PFSK-1 (cell line): ENCODE measurements at regions not wholly inside any gene's neighbourhood (a gene's known extent, or its start where the extent isn't known, plus 50 kb on each side); places are given as distances from the start of the nearest gene placed in this dataset.

Experiments
- FOXP2 ChIP-seq: optimal IDR thresholded peaks from 2 replicates; pipeline ENCODE3; 2011; ENCODE audit warnings: borderline replicate concordance, control low read depth, inconsistent platforms; ENCODE audit not compliant: insufficient read depth; ENCODE audit errors: extremely low read length, extremely low read depth
- POLR2AphosphoS5 ChIP-seq: IDR thresholded peaks from 2 replicates; pipeline ENCODE4 v1.6.1; 2012; ENCODE audit warnings: low read depth, mild to moderate bottlenecking, control low read depth, low read length, moderate library complexity
- SIN3A ChIP-seq: IDR thresholded peaks from 2 replicates; pipeline ENCODE4 v1.6.1; 2012; ENCODE audit warnings: mild to moderate bottlenecking, low read length, moderate library complexity, borderline replicate concordance; ENCODE audit not compliant: insufficient read depth
- TAF1 ChIP-seq: IDR thresholded peaks from 2 replicates; pipeline ENCODE4 v1.6.1; 2012; ENCODE audit warnings: low read length, control low read depth, borderline replicate concordance; ENCODE audit not compliant: insufficient read depth
- TF ChIP-seq, protein P1 (sequence below), 2 experiments: IDR thresholded peaks; 2 replicates each; pipeline versions ENCODE4 v1.6.1 to v1.8.0; 2011 to 2012; ENCODE audit warnings: low read depth in 2 of 2, low read length in 2 of 2, control low read depth in 1 of 2, inconsistent platforms in 1 of 2, mild to moderate bottlenecking in 1 of 2, moderate library complexity in 1 of 2; ENCODE audit not compliant: insufficient read depth in 1 of 2

DNA sequence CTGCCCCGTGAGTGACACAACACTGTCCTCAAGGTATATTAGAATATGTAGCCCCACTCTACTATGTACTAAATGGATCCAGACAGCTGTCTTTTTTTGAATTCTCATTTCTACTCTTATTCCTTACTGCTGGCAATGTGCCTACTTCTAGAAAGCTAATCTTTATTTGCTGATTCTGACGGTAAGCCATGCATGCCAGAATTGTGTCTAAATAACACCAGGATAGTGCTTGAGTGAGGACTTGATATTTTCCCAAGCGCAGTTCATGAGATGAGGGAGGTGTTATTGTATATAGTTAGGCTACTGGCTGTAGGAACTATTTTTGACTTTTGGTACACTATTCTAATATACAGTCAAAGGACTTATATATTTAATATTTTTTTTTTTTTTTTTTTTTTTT, 316.2 kb upstream of the NAV3 start:
- no peak for TF ChIP-seq FOXP2

DNA sequence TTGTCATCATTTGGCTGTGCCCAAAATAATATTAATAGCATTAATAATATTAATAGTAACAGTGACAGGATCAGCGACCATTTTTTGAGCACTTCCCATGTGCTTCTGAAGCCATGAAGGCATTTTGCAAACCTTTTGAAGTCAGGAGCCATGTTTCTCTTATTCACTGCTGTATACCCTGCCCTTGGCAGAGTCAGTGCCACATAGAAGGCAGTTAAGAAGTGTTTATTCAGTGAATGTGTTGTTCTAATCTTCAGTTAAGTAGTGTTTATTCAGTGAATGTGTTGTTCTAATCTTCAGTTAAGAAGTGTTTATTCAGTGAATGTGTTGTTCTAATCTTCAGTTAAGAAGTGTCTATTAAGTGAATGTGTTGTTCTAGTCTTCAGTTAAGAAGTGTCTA, 319.7 kb upstream of the NAV3 start:
- TF ChIP-seq SIN3A: no peak
- TF ChIP-seq FOXP2: no peak
- TF ChIP-seq, protein P1, sequence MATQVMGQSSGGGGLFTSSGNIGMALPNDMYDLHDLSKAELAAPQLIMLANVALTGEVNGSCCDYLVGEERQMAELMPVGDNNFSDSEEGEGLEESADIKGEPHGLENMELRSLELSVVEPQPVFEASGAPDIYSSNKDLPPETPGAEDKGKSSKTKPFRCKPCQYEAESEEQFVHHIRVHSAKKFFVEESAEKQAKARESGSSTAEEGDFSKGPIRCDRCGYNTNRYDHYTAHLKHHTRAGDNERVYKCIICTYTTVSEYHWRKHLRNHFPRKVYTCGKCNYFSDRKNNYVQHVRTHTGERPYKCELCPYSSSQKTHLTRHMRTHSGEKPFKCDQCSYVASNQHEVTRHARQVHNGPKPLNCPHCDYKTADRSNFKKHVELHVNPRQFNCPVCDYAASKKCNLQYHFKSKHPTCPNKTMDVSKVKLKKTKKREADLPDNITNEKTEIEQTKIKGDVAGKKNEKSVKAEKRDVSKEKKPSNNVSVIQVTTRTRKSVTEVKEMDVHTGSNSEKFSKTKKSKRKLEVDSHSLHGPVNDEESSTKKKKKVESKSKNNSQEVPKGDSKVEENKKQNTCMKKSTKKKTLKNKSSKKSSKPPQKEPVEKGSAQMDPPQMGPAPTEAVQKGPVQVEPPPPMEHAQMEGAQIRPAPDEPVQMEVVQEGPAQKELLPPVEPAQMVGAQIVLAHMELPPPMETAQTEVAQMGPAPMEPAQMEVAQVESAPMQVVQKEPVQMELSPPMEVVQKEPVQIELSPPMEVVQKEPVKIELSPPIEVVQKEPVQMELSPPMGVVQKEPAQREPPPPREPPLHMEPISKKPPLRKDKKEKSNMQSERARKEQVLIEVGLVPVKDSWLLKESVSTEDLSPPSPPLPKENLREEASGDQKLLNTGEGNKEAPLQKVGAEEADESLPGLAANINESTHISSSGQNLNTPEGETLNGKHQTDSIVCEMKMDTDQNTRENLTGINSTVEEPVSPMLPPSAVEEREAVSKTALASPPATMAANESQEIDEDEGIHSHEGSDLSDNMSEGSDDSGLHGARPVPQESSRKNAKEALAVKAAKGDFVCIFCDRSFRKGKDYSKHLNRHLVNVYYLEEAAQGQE (IDR thresholded peaks at IDR 0.05; ENCODE audit: insufficient read depth in 1 of 2, low read depth in 2 of 2, low read length in 2 of 2): no peak
- no peak for TF ChIP-seq TAF1
- TF ChIP-seq POLR2AphosphoS5: no peak

DNA sequence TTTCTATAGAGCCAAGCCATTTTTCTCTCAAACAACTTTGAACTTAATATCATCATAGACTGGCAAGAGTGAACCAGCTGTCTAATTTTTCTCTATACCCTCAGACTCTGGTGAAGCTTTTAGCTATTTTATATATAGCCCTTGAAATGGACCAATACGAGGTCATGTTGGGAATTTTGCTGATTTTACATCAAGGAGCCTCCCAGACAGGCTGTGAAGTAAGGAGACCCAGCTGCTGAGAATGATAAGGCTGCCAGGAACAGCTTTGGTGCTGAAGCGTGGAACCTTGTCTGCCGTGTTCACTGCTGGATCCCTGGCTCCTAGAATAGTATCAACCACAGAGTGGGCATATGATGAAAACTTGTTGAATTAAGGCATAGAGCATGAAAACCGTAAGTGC, 326.2 kb upstream of the NAV3 start:
- TF ChIP-seq POLR2AphosphoS5 (no peak), SIN3A (no peak), TAF1 (no peak), FOXP2 (no peak)
- TF ChIP-seq, protein P1 (IDR thresholded peaks at IDR 0.05; ENCODE audit: insufficient read depth in 1 of 2, low read depth in 2 of 2, low read length in 2 of 2): no peak

DNA sequence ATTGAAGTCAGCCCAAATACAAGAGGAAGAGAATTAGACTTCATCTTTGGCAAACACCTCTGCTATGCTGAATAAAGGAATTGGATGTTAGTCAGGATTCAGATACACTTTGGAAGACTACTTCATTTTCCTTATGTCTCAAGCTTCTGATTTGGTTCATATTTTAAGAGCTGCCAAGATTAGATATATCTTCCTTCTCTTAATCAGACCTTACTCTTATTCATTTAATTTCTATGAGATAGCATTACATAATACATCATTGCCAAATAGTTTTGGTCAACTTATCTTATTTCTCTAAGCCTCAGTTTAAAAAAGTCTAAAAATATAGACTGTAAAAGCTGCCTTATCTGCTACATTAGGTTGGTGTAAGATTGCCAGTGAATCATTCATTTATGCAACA, 330.6 kb upstream of the NAV3 start:
- TF ChIP-seq TAF1: no peak
- no peak for TF ChIP-seq POLR2AphosphoS5

DNA sequence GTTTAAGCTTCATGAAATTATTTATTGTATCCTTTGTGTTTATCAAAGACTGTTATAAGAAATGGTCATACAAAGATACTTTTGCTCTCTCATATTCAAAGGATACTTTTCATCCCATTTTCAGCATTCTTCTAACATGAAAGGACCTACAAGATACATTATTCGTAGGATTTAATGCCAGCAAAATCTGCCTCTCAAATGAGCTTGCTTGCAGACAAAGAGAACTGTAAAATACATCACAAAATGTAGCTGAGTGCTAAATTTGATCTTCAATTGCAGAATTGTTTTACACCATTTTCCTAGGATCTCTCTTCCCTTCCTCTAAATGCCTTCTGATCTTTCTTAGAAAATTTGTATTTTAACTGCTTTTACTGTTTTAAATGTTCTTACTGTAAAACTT, 333.0 kb upstream of the NAV3 start:
- TF ChIP-seq, protein P1 (IDR thresholded peaks at IDR 0.05; ENCODE audit: insufficient read depth in 1 of 2, low read depth in 2 of 2, low read length in 2 of 2): no peak
- TF ChIP-seq TAF1 (no peak), SIN3A (no peak), POLR2AphosphoS5 (no peak), FOXP2 (no peak)

DNA sequence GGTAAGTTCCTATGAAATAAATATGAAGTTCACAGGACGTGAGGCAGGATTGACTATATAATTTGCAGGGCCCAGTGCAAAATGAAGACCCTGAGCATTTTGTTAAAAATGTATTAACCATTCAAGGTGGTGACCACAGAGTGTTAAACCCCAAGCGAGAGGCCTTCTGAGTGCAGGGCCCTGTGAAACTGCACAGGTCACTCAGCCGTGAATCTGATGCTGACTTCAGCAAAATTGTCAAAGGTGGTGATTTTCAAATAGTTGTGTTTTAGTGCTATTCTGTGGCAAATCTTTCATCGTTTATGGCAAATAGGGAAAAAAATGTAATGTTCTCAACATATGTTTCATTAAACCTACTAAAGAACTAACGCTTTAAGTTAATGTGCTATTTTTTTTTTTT, 334.0 kb upstream of the NAV3 start:
- TF ChIP-seq, protein P1 (IDR thresholded peaks at IDR 0.05; ENCODE audit: insufficient read depth in 1 of 2, low read depth in 2 of 2, low read length in 2 of 2): no peak
- no peak for TF ChIP-seq FOXP2
